ENCODE measurements at regions not wholly inside any gene's neighbourhood (a gene's known extent, or its start where the extent isn't known, plus 50 kb on each side); places are given as distances from the start of the nearest gene placed in this dataset.
"Not testable (repeated sequence)": the region's sequence is repeated elsewhere in the genome, so short reads cannot be mapped to it uniquely, and the experiment has no call there.

DNA sequence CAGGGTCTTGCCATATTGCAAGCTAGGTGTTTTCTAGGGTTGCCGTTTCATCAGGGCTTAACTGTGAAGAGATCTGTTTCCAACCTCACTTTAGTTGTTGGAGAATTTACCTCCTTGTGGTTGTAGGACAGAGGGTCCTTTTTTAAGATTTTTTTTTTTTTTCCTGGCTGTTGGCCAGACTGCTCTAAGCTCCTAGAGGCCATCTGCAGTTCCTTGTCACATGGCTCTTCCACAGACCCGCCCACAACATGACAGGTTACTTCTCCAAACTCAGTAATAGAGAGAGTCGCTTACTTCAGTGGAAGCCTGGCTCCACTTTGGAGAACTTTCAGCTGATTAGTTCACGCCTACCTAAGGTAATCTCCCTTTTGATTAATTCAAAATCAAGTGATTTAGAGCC is 543.7 kb downstream of the DMRTA1 start:
- DNase-seq (ENCODE audit: low read depth in 2 of 2): no peak

DNA sequence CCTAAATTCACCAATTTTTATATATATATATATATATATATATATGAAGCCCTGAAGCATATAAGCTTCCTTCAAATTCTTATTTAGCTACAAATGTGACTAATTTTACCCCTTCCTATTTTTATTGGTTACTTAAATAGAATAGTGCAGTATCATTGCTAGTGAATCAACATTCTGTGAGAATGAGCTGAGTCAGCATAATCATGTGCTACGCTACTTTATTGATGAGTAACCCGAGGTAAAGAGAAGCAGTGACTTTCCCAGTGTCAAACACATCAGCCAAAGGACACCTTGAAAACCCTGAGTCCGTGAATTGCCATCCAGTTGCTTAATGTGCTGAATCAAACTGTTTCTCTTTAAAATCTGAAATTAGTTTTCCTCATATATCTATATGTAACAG is 546.2 kb downstream of the DMRTA1 start:
- no peak for DNase-seq (ENCODE audit: low read depth in 2 of 2)

DNA sequence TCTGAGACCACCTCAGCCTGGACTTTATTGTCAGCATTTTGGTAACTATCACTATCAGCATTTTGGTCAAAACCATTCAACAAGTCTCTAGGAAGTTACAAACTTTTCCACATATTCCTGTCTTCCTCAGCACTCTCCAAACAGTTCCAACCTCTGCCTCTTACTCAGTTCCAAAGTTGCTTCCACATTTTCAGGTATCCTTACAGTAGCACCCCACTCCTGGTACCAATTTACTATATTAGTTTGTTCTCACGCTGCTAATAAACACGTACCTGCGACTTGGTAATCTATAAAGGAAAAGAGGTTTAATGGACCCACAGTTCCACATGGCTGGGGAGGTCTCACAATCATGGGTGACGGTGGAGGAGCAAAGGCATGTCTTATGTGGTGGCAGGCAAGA is 551.3 kb downstream of the DMRTA1 start:
- no peak for DNase-seq (ENCODE audit: low read depth in 2 of 2)

DNA sequence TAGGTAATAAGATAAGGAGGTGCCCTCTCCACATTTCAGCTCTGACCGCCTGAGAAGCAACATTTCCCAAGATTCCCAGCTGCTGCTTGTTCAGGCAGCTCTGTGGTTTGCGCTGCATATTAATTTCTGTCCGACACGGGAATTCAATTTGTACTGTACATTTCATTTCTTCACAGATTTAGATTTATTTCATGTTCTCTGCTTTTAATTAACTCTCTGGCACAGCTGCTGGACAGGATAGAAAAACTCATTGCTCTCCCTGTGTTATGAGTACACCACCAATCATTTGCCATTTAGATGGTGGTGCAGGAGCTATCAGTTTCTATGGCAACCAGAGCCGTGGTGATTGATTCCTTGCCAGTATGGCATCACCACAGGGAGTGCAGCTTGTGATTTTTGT is 558.5 kb downstream of the DMRTA1 start:
- peak; percentile 68 to 71 for DNase-seq (ENCODE audit: low read depth in 2 of 2)

DNA sequence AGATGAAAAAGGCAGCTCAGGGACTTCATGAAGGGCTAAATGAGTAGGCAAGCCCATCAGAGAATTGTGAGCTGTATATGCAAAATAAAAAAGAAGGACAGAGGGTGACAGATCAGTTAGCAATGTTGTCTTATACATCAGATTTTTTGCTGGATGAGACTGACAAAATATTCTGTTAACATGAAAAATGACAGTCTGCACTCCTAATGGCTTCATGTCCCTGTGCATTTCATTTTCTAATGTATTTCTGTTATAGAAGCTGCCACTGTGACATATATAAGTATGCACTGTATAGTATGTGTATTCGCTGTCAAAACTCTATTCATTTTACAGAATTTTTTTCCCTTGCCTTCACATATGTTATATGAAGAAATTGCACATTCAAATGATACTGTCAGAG is 559.5 kb downstream of the DMRTA1 start:
- no peak for DNase-seq (ENCODE audit: low read depth in 2 of 2)

DNA sequence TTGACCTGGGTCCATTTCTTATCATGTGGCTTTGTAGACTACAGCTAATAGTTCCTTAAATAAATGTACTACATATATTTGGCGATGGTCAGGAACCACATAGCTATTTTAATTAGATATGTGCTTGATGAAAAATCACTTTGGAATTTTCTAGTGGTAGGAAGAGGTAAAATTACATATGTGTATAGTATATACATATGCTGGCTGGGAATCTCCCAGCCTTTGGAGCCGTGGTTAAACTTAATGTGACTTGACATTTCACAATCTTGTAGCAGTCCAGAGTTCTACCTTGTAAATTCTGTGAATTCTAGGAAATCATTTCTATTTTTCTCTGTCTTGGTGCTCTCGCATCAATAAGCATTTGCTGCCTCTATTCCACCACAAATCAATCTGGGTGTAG is 565.0 kb downstream of the DMRTA1 start:
- peak; percentile 45 to 66 for DNase-seq (ENCODE audit: low read depth in 2 of 2)

DNA sequence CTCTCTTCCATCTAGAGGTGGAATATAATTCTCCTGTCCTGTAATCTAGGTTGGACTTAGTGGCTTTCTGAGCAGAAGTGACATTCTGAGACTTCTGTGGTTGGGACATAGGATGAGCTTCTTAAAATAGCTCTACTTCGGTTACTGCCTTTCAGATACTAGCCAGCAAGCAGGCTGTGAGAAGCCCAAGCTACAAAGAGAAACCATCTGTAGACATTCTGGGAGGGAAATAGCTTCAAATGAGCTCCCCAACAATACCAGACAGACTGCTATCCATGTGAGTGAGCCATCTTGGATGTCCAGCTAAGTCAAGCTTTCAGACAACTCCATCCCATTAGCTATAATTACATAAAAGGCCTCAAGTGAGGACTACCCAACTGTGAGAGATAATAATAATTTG is 568.9 kb downstream of the DMRTA1 start:
- no peak for DNase-seq (ENCODE audit: low read depth in 2 of 2)

DNA sequence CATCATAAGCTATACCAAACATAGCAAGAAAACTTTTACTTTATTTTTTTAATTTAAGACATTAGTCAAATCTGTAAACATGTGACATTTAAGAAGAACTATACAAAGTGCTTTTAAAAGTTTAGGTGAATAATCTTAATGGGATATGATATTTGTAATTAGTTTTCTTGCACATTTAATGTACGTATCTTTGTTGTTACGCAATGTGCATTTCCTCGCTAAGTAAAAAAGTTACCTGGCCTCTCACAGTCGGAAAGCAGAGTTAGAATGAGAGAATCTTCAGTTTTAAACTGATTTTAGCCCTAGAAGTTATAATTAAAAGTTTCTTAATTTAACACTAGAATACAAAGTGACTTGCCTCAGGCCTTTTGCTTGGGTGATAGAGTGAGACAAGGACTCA is 589.8 kb downstream of the DMRTA1 start:
- DNase-seq (ENCODE audit: low read depth in 2 of 2): no peak

DNA sequence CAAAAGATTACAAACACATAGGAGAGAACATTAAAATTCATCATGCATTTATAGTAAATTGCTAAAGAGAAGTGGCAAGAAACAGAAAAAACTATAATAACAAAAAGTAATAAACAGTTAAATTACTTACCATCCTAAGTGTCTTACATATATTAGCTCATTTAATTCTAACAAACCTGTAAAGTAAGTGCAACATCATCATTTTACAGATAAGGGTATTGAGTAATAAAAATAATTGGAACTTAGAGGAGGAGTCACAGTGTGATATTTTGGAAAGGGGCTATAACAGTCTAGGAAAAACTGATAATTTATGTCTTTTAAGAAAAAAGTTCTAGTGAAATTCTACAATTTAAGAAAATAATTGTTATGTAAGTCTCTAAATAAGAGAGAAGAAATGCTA is 592.8 kb downstream of the DMRTA1 start:
- no peak for DNase-seq (ENCODE audit: low read depth in 2 of 2)

DNA sequence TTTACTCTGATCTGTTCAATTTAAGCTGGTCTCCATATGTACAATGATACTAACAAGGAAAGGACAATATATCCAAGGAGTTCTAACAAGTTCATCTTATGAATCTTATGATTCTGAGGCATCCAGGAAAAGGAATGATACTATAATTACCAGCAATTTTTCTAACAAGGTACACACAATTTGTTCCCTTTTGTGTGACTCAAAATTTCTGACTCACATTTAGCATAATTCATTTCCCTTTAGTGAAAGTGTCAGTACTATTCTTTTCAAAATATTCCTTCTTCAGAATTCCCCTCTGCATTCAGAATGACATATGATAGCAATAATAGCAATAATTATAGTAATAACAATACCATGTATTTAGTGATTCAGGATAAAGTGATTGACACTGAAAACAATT is 594.8 kb downstream of the DMRTA1 start:
- DNase-seq (ENCODE audit: low read depth in 2 of 2): no peak

DNA sequence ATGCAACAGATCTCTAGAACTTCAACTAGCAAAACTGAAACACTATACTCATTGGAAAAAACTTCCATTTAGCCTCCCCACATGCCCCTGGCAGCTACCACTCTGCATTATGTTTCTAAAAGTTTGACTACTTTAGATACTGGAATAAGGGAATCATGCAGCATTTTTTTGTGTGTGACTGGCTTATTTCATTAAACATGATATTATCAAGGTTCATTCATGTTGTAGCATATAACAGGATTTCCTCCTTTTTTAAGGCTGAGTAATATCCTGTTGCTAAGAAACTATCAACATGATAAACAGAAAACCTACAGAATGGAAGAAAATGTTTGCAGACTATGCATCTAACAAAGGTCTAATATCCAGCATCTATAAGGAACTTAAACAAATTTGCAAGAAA is 597.9 kb downstream of the DMRTA1 start:
- no peak for DNase-seq (ENCODE audit: low read depth in 2 of 2)

DNA sequence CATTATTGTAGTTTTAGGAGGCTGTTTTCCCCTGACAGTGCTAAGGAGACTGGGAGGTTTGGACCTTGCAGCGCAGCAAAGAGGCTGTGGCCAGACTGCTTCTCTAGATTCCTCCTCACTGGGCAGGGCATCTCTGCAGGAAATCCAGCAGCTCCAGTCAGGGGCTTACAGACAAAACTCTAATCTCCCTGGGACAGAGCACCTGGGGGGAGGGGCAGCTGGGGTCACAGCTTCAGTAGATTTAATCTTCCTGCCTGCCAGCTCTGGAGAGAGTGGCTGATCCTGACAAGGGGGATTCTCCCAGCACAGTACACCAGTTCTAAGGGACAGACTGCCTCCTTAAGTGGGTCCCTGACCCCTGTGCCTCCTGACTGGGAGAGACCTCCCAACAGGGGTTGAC is 599.4 kb downstream of the DMRTA1 start:
- not testable (repeated sequence) for DNase-seq (ENCODE audit: low read depth in 2 of 2)

DNA sequence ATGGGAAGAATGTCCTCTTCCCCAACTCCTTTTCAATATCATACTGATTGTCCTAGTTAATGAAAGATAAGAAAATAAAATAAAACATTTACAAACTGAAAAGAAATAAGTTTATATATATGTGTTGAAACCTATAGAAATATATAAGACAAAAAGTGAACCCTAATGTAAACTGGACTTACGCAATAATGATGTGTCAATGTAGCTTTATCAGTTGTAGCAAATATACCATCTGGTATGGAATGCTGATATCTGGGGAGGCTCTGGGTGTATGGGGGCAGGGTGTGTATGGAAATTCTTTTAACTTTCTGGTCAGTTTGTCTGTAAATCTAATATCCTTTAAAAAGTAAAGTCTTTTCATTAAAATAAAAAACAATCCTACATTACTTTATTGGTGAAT is 603.9 kb downstream of the DMRTA1 start:
- DNase-seq (ENCODE audit: low read depth in 2 of 2): no peak

DNA sequence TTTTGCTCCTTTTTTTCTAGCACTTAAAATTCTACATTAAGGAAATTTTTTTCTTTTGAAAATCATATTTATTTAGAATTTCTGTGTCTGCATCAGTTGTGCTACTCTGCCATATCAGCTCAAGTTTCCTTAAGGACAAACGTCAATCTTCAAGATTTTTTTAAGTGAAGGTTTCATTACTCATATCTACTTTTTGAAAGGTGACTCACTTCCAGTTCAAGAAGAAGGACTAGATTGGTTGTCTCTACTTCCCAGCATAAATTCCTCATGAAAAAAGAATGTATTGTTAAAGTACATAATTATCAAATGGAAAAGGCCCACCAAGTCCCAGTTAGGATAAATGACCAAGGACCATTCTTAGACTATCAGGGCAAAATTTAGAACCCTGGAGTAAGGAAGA is 626.5 kb downstream of the DMRTA1 start:
- no peak for DNase-seq (ENCODE audit: low read depth in 2 of 2)

DNA sequence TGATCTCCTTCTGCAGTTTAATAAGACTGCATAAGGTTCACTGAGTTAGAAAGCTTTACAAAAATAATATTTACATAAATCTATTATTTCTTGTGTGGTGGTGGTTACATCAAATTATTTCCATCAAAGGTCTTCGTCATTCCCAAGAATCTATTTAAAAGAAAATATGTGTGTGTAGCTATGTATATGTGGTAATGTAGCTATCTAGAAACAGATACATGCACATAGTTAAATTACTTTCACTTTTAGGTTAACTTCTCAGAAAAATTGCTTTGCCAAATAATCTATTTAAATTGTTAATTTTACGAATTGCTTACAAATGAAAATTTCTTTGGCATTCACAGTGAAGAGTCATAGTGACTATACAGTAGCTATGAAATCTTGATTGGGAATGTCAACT is 633.2 kb downstream of the DMRTA1 start:
- DNase-seq (ENCODE audit: low read depth in 2 of 2): no peak

DNA sequence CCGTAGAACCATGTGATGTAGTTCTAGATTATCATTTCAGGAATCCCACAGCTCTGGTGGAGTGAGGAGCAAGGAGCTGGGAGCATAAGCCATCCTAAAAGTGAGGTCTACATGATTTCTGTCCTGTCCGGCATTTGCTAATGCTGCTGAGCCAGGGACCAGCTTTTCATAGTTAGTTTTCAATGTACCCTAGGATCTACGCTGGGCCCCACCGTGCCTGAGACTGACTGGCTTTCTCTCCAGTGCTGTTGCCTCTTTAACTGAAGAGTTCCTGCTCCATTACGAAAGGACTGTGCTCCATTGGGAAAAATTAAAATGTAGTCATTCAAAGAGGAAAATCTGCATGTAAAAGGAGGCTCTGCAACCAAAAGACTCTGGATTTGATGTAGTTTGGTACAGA is 634.8 kb downstream of the DMRTA1 start:
- DNase-seq (ENCODE audit: low read depth in 2 of 2): no peak

DNA sequence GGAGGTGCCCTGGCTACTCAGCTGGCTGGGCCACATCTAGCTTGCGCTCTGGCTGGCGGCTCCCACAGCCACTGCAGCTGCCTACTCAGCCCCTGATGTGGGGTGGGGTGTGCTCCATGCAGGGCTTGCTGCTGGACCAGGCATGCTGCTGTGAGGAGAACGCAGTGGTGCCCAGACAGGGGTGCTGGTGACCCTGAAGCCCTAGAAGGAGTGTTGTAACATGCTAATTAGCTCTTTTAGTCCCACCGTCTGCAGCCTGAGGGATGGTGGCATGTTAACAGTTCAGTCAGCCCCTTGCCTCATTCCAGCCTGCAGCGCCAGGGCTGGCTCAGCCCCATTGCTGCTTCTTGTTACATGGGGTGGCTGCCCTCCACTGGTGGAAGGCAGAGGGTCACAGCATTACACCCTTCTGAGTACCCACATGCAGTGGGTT is 642.3 kb downstream of the DMRTA1 start:
- no peak for DNase-seq (ENCODE audit: low read depth in 2 of 2)

DNA sequence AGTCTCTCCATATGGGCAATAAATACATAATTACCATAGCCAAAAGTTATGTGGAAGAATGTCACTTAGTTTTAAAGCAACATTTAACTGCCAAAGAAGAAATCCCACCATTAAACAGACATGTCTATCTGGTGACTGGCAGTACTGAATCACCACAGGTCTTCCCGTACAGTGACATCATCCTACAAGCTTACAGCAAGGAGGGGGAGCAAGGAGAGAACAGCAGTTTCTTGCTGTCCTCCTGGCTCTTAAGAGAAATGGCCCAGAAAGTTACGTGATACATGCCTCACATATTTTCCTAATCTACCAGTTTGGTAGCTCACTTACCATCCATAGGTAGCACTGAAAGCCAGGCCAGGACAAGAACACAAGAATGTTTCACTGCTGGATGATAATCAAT is 671.0 kb downstream of the DMRTA1 start:
- DNase-seq (ENCODE audit: low read depth in 2 of 2): peak; percentile 47 to 59

DNA sequence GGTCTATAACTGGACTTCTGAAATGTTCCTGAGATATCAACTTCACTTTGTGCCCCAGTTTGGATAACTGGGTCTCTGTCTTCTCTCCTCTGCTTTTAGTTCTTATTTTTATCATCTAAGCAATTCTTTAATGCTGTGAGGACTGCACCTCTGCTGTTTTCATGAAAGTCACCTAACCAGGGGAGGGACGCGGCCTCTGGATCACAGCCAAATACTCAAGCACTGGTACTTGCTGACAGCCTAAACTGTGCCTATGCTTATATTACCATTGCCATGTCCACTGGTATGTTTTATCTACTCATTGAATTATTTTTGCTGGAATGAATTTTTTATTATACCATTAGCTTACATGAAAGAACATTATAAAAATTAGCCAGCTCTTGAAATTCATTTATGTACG is 674.0 kb downstream of the DMRTA1 start:
- no peak for DNase-seq (ENCODE audit: low read depth in 2 of 2)

DNA sequence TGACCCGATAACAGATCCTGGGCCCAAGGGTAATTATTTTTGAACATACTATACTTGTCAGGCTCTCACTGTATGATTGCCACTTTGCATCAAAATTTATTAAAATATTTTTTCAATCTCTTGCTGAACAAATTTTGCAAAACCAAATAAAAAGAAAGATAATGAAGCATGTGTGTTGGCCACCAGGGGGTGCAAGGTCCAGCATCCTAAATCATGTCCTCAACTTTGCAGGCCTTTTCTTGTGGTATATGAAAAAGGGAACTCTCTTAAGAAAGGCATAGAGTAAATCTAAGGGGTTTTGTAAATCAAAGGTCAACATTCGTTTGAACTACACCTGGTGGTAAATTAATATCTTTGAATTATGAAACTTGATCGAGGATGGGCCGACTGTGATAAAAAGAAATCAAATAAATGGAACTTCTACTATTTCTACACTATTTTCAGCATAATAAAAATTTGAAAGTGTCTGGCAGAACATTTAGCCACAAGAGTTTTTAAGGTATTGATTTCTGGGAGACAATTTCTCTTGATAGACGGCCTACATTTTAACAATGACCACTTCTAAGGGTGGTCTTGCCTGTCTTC is 676.5 kb downstream of the DMRTA1 start:
- DNase-seq (ENCODE audit: low read depth in 2 of 2): no peak

DNA sequence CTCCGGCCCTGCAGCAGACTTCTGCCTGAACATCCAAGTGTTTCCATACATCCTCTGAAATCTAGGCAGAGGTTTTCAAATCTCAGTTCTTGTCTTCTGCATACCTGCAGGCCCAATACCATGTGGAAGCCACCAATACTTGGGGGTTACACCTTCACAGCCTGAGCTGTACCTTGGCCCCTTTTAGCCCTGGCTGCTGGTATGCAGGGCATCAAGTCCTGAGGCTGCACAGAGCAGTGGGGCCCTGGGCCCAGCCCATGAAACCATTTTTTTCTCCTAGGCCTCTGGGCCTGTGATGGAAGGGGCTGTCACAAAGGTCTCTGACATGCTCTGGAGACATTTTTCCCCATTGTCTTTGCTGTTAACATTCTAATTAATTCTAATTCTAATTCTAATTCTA is 680.6 kb downstream of the ELAVL2 start:
- DNase-seq (ENCODE audit: low read depth in 2 of 2): no peak

DNA sequence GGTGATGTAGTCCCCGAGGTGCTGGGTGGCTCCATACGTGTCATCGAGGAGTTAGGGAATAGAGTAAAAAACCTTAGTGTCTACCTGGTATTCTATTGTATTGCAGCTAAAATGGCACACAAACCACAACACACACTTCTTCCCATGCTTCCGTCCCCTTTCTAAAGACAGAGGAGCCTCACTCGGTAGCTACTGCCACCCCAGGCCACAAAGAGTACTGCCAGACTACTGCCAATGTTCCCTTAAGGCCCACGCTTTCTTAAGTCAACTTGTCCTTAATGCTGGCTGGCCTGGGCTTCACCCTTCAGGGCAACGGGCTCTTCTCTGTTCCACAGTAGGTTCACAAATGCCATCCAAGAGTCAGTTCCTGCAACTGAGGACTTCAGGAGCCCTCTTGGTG is 673.0 kb downstream of the ELAVL2 start:
- no peak for DNase-seq (ENCODE audit: low read depth in 2 of 2)

DNA sequence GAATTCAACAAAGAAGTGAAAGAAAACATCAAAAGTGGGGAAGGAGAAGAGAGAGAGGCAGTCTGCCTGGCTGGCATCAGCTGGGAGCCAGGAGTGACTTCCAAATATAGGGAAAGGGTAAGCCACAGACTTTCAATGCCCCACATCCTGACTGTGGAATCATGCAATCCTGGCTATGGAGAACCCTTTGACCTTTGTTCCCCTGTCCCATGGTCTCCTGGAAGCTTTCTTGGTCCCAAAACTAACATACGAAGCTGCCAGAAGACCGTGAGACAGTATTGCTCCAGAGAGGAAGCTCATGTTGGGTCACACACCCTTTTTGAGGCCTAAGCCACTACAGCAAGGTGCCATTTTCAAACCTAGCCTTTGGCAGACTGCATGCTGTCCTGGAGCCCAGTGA is 665.5 kb downstream of the ELAVL2 start:
- DNase-seq (ENCODE audit: low read depth in 2 of 2): no peak

DNA sequence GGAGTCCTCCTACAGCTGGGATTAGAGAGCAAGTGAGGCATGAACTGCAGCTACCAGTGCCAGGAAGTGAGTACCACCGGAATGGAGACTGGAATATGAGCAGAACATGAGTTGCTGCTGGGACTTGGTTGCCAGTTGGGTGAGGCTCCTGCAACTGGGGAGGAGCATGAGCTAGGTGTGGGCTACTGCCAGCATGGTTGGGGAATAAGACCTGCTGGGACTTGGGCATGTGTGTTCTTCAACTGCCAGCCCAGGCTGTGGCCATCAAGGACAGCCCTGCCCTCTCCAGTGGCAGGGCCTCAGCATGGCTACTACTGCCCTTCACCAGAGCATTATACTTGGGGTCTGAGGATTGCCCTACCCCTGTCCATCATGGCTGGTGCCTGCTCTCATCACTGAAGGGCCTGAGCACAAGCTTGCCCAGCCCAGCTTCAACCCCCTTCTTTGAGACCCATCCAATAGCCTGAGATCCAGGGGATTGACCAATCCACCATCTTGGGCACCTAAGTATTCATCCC is 665.0 kb downstream of the ELAVL2 start:
- no peak for DNase-seq (ENCODE audit: low read depth in 2 of 2)

Data from fibroblast of skin of left biceps (primary cell).